Spleen (tissue), 7 donors: ENCODE measurements at regions not wholly inside any gene's neighbourhood (a gene's known extent, or its start where the extent isn't known, plus 50 kb on each side); places are given as distances from the start of the nearest gene placed in this dataset.
"Not testable (repeated sequence)": the region's sequence is repeated elsewhere in the genome, so short reads cannot be mapped to it uniquely, and the experiment has no call there.

Experiments
- POLR2A ChIP-seq, 3 donors: fragments of 450-650 bp; IDR thresholded peaks; one replicate each; pipeline ENCODE4 v1.5.1; 2017; ENCODE audit warnings: antibody characterized with exemption in 3 of 3, mild to moderate bottlenecking in 1 of 3
- POLR2AphosphoS5 ChIP-seq, 3 donors: sonication (generic); formaldehyde crosslinking; IDR thresholded peaks; one replicate each; pipeline ENCODE4 v1.5.1; 2017; ENCODE audit warnings: antibody characterized with exemption in 3 of 3
- TF ChIP-seq, protein P1 (sequence below), 11 experiments: fragments of 200-600 bp in 7 of 11; fragments of 450-650 bp in 4 of 11; sonication (generic) in 4 of 11; IDR thresholded peaks in 8 of 11; conservative IDR thresholded peaks in 3 of 11; 1 replicate in 7 of 11; 2 replicates in 4 of 11; pipeline versions ENCODE4 v1.4.0 to v1.8.0; 2016 to 2021; ENCODE audit warnings: antibody characterized with exemption in 11 of 11, inconsistent platforms in 4 of 11, mild to moderate bottlenecking in 1 of 11
- donor health status: DM: no; HTN: no; CAD: no; lungs with moderate emphysema.
- donor health status: DM: no; HTN: no; CAD: no.
- donor health status: DM: no; HTN: no; CAD: no.

DNA sequence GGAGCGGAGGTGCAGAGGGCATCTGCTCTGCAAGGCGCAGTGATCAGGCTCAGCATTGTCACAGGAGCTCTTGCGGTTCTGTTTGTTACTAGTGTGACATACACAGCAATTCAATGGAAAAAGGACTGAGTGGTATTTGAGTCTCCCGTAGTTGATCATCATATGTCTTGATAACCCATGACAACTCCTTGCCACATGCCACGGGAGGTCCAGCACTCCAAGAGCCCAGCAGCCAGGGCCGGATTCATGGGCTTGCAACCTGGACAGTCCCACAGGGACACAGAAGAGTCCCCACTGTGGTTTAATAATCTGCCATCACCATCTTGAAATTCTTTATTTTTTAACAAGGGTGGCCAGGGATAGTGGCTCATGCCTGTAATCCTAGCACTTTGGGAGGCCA is 58.1 kb upstream of the ROPN1B start:
- TF ChIP-seq, protein P1, sequence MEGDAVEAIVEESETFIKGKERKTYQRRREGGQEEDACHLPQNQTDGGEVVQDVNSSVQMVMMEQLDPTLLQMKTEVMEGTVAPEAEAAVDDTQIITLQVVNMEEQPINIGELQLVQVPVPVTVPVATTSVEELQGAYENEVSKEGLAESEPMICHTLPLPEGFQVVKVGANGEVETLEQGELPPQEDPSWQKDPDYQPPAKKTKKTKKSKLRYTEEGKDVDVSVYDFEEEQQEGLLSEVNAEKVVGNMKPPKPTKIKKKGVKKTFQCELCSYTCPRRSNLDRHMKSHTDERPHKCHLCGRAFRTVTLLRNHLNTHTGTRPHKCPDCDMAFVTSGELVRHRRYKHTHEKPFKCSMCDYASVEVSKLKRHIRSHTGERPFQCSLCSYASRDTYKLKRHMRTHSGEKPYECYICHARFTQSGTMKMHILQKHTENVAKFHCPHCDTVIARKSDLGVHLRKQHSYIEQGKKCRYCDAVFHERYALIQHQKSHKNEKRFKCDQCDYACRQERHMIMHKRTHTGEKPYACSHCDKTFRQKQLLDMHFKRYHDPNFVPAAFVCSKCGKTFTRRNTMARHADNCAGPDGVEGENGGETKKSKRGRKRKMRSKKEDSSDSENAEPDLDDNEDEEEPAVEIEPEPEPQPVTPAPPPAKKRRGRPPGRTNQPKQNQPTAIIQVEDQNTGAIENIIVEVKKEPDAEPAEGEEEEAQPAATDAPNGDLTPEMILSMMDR (IDR thresholded peaks at IDR 0.05 in 8 of 11, conservative IDR thresholded peaks at IDR 0.05 in 3 of 11) = not testable (repeated sequence)
- not testable (repeated sequence) for TF ChIP-seq POLR2A, POLR2AphosphoS5 (IDR thresholded peaks at IDR 0.05)
